Gastroesophageal sphincter (tissue), 3 donors: ENCODE measurements at regions not wholly inside any gene's neighbourhood (a gene's known extent, or its start where the extent isn't known, plus 50 kb on each side); places are given as distances from the start of the nearest gene placed in this dataset.

ENCODE experiments used
- POLR2AphosphoS5 ChIP-seq: sonication (generic); formaldehyde crosslinking; IDR thresholded peaks from one replicate; pipeline ENCODE4 v1.6.1; 2017; ENCODE audit warnings: antibody characterized with exemption
- TF ChIP-seq, protein P1 (sequence below), 4 experiments: fragments of 200-600 bp in 2 of 4; fragments of 450-650 bp in 2 of 4; sonication (generic) in 1 of 4; IDR thresholded peaks; one replicate each; pipeline ENCODE4 v1.5.1; 2017 to 2019; ENCODE audit warnings: antibody characterized with exemption in 4 of 4, mild to moderate bottlenecking in 2 of 4, moderate library complexity in 2 of 4

DNA sequence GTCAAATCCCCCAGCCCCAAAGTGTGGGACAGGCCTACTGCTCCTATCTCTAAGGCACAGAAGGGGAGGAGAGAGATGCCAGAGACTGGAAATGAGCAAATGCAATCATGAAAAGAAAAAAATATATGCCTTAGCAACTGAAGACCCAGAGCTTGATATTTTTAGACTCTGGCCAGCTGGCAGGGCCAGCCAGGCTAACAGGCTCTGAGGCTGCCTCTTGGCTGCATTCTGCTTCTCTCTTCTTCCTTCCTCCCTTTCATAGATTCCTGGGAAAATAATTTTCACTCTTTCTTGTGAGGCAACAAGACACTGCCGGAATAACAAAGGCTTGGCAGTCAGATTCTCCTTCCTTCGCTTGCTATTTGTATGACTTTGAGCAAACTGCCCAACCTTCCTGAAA is 209.1 kb downstream of the RAD51AP2 start:
- TF ChIP-seq, protein P1, sequence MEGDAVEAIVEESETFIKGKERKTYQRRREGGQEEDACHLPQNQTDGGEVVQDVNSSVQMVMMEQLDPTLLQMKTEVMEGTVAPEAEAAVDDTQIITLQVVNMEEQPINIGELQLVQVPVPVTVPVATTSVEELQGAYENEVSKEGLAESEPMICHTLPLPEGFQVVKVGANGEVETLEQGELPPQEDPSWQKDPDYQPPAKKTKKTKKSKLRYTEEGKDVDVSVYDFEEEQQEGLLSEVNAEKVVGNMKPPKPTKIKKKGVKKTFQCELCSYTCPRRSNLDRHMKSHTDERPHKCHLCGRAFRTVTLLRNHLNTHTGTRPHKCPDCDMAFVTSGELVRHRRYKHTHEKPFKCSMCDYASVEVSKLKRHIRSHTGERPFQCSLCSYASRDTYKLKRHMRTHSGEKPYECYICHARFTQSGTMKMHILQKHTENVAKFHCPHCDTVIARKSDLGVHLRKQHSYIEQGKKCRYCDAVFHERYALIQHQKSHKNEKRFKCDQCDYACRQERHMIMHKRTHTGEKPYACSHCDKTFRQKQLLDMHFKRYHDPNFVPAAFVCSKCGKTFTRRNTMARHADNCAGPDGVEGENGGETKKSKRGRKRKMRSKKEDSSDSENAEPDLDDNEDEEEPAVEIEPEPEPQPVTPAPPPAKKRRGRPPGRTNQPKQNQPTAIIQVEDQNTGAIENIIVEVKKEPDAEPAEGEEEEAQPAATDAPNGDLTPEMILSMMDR (IDR thresholded peaks at IDR 0.05): no peak
- TF ChIP-seq POLR2AphosphoS5: no peak
